ENCODE measurements at regions not wholly inside any gene's neighbourhood (a gene's known extent, or its start where the extent isn't known, plus 50 kb on each side); places are given as distances from the start of the nearest gene placed in this dataset.
"Not testable (repeated sequence)": the region's sequence is repeated elsewhere in the genome, so short reads cannot be mapped to it uniquely, and the experiment has no call there.

DNA sequence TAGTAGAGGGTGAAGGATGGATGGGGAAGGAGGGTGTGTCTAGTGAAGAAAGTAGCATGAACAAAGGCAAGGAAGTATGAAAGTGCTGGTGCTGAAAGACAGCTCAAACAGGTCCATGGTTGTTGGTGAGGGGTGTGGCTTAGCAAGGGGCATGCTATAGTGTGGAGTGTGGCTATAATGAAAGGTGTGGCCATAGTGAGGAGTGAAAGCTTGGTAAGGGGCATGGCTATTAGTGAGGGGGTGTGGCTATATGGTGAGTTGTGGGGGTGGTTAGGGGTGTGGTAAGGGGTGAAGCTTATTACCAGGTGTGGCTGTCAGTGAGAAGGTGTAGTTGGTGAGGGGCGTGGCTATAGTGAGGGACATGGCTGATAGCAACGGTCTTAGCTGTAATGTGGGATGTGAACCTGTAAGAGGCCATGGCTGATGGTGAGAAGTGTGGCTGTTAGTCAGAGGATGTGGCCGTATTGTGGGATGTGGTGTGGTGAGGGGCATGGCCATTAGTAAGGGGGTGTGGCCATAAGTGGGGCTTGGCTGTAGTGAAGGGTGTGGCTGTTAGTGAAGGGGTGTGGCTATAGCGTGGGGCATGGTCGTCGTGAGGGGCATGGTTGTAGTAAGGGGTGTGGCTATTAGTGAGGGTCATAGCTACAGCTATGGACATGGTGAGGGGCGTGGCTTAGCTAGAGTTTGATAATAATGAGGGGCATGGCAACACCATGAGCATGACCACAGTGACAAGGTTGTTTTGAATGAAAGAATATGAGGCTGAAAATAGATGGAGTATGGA, 549.6 kb downstream of the FBXO15 start:
- FAIRE-seq (no peak), DNase-seq (ENCODE audit: extremely low spot score, insufficient read length, low read depth) (no peak)

DNA sequence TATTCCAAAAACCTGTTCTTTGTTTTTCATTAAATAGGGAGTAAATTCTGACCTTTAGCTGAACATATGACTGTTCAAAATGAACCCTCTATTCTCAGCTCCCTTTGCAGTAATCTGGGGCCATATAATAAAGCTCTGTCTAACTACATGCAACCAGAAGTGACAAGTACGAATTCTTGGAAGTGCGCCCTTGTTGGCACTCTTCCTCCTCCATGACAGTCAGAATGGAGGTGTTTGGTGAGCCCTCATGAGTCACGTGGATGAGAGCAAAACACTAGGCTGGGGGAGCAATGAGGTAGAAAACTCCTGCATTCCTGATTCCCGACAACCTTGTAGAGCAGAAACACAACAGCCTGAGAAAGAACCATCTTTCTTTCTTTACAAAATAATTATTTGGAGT, 552.9 kb downstream of the FBXO15 start:
- DNase-seq (ENCODE audit: extremely low spot score, insufficient read length, low read depth) (no peak), FAIRE-seq (no peak)

DNA sequence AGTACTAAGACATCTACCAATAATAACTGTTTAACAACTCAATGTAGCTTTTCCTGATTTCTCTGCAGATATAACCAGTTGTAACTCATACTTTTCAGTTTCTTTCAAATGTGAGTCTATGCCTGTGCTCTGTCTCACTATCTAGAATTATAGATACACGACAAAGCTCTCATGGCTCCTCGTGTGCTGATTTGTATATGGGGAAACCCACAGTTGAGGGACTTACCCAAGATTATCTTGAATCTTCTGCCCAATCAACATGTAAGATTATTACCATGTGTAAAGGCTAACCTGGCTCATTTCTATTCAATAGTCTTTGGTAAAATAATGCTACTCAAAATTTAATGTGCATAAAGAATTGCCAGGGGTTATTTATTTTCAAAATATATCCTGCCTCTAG, 554.4 kb downstream of the FBXO15 start:
- DNase-seq (ENCODE audit: extremely low spot score, insufficient read length, low read depth): no peak
- FAIRE-seq: no peak

DNA sequence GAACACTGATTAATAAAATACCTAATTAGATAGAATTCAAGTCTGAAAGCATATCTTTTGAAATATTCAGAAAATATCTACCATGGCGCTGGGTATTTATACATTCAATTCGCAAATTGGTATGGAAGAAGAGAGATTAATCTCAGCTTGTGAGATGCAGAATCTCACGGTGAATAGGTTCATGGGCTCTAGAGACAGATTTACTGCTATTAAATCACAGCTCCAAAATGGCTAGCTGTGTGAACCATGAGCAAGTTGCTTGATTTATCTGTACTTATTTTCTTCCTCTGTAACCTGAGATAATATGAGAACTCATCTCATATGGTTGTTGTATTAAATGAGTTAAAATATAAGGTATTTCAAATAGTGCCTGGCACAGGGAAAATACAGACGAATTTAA, 556.7 kb downstream of the FBXO15 start:
- no peak for DNase-seq (ENCODE audit: extremely low spot score, insufficient read length, low read depth)
- no peak for FAIRE-seq

DNA sequence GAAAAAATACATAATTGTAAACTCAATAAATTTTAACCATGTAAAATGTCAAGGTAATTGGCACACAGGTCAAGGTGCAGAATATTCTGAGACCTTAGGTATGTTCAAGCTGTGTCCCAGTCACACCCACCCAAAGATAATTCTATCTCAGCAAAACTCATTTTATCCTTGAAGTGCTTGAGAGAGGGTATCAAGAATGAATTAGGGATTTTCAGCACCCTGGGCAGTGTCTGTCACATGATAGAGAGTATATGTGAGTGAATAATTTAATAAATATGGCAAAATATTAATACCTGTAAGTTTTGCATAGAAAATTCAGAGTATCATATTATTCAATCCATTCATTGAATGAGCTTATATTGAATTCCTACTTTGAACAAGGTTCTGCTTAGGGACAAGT, 567.9 kb downstream of the FBXO15 start:
- DNase-seq (ENCODE audit: extremely low spot score, insufficient read length, low read depth) (no peak), FAIRE-seq (no peak)

DNA sequence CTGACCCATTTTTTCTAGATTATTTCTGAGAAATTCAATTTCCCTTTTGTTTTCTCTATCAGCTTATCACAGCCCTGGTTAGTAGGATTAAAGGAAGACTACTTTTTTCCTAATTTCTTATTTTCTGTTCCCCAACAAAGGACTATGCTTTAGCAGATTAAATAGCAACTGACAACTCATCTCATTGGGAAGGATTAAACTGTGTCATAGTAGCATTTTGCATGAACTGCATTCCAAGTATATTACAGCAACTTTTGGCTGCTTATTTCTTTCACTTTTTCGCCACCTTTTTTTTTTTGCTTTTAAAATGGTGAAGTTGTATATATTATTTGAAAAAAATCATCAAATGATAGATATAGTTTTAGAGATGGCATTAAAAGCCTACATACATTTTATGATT, 570.3 kb downstream of the FBXO15 start:
- DNase-seq (ENCODE audit: extremely low spot score, insufficient read length, low read depth): no peak
- no peak for FAIRE-seq

DNA sequence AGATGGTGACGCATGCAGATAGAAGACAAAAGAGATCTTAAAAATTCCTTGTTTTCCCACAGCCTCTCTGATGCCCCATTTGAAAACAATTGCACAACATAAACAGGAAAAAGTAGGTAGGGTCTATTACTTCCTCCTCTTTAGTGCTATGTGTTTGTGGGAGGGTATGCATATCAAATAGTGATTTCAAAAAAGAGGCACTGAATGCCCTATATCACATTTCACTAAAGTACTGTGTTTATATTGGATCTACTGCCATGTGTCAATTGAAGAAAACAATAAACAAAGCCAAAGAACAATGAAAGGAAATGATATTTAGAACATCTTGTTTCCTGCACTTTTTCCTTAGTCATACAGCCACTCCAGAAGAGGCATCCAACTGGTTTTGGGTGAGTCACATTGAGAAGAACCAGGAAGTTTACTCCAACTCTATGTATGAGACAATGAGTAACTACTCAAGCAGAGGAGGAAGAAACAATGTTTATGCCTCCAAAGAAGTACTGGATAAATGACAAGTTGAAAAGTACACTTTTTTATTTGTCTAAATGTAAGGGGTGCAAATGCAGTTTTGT, 583.6 kb downstream of the FBXO15 start:
- no peak for DNase-seq (ENCODE audit: extremely low spot score, insufficient read length, low read depth)
- FAIRE-seq: no peak

DNA sequence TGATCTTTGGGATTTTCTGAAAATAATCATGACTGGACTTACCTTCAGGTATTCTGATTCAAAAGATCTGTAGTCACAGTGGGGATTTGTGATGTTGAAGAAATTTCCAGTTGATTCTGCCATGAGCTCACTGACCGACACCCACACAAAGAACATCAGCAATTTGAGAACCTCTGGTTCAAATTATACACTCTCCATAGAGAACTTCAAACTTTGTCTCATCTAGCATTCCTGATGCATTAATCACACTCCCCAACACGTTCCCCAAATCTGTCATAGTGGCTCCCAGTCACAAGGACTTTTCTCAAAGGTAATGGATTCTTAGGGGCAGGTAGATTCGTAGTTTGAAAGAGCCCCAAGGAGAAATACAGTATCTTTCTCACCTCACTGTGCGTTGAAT, 584.3 kb downstream of the FBXO15 start:
- DNase-seq (ENCODE audit: extremely low spot score, insufficient read length, low read depth): no peak
- no peak for FAIRE-seq

DNA sequence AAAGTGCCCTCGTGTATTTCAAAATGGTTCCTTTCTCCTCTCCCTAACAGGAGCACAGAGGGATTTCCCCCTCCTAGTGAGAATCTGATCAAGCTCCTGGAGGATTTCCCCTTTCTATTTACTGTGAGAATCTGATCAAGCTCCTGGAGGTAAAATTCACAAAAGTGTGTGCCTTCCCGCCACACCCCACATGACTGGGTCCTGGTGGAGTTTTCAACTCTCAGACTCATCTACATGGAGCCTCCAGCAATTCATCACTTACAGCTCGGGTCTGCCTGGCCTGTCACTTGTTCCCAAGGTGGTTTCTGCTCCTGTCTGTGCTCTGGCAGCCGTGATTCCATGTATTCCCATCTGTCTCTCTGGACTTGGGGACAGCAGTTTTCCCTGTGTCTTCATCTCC, 590.7 kb downstream of the FBXO15 start:
- DNase-seq (ENCODE audit: extremely low spot score, insufficient read length, low read depth) (no peak), FAIRE-seq (no peak)

DNA sequence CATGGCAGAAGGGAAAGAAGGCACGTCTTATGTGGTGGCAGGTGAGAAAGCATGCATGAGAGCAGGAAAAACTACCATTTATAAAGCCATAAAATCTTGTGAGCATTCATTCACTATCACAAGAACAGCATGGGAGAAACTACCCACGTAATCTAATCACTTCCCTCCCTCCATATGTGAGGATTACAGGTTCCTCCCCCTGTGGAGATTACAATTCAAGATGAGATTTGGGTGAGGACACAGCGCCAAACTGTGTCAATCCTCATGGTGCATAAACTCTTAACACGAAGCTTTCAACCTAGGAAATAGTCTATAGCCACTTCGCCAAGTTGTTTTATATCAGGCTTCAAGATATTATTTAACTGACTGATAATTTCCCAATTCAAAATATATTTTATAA, 595.5 kb downstream of the FBXO15 start:
- DNase-seq (ENCODE audit: extremely low spot score, insufficient read length, low read depth): no peak
- no peak for FAIRE-seq

DNA sequence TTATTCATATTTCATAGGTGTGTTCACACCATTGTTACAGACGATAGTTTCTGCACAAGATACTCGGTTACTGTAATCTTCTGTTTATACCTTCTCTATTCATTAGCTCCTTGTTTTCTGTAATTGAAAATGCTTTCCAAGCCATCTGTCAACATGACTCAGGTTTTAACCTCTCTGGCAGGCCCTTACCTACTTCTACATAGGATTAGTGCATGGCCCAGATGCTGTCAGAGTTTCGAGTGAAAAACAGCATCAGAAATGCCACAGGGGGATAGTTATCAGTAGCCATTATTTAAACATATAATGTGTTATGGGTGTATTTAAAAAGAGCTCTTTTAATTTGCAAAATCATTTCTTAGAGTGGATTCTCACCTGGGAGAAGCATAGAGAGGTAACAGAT, 596.4 kb downstream of the FBXO15 start:
- no peak for DNase-seq (ENCODE audit: extremely low spot score, insufficient read length, low read depth)
- FAIRE-seq: no peak

DNA sequence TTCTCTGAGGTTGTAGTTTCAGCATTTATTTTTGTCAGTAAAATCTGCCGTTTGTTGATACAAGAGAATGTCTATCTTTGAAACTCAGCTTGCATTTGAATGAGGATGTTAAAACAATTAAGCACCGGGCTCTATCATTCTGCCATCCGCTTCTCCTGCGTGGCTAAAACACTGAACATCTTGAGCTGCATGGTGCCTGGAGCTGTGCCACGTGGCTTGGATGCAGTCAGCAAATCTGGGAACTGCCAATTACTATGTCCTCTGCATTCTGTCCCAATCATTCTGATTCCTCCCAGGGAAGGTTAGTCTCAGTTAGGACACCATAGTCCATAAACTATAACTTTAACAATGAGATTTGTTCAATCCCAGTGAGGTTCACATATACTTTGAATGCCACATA, 598.4 kb downstream of the FBXO15 start:
- FAIRE-seq (no peak), DNase-seq (ENCODE audit: extremely low spot score, insufficient read length, low read depth) (no peak)

DNA sequence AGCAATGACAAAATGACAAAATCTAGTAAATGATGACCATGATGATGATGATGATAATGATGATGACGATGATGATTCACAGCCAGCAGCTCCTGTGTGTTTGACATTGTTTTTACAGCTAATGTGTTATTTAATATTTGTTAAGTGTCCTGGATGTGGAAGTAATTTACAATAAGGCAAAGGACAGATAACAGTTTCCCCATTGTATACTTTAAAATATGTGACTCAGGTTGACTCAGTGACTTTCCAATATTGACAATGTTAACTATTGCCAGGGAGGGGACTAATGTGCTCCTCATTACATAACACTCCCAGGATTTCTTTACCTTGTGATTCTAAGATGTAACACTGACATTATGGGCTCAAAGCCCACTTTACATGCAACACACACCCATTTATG, 602.2 kb downstream of the FBXO15 start:
- no peak for FAIRE-seq
- DNase-seq (ENCODE audit: extremely low spot score, insufficient read length, low read depth): no peak

DNA sequence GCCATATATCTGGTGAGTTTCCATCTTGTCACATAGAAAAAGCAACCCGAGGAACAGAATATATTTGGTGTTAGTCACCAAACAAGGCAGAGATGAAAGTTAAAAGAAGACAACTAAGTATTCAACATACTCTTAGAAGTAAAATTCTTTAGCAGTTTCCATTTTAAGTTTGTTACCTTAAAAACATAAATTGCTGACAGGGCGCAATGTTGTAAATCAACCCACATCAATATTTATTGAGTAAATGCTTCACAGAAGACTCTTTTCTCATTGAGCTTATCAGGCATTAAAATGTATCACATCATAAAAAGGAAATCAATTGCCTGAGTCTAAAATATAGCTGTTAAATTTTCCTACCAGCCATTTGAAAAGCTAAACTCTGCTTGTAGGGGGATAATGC, 603.0 kb downstream of the FBXO15 start:
- no peak for DNase-seq (ENCODE audit: extremely low spot score, insufficient read length, low read depth)
- FAIRE-seq: no peak

DNA sequence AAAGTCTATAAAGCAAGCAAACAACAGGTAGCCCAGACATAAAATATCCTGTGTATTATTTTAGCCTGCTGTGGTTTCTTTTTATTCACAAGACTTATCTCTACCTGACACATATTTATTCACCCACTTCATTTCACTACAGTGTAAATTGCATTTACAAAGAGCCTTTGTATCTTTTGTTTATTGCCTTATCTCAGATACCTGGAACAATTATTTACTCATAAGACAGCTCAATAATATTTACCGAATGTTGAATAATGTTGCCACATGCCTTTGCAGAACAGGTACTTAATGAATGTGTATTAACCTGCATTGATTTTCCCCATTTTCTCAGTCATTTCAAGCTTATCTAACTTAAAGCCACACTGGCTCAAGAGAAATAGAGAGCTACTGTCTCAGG, 603.6 kb downstream of the FBXO15 start:
- no peak for FAIRE-seq
- no peak for DNase-seq (ENCODE audit: extremely low spot score, insufficient read length, low read depth)

DNA sequence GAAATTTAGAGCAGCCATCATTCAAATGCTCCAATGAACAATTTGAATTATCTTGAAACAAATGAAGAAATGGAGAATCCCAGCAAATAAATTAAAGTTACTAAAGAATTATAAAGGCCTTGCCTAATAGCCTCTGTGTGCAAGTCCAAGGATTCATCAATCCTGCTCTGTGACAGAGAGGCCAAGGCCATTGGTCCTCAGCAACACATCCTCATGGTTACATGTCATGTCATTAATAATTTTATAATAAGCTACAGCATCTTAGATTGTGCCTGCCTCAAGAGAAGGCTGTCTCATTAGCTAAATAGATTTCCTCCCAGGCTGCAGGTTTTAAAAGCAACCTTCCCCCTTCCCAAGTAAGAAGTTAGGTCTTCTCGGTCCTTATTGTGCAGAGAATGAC, 611.6 kb downstream of the FBXO15 start:
- FAIRE-seq: no peak
- no peak for DNase-seq (ENCODE audit: extremely low spot score, insufficient read length, low read depth)

DNA sequence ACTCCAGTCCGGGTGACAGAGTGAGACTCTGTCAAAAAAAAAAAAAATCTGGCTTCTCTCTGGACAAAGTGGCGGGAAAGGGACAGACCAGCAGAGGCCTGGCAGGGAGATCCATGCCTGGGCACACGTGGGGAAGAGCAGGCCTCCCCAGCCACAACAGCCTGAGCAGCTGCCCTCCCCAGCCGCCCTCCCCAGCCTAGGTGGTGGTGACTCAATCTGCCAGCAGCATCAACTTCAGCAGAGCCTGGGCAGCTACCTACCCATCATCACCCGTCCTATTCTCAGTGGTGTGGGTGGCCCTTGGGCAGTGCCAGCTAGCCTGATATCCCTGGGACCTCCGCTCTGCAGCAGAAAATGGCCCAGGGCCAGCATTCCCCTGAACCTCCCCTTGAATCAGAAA, 612.4 kb downstream of the FBXO15 start:
- no peak for FAIRE-seq

DNA sequence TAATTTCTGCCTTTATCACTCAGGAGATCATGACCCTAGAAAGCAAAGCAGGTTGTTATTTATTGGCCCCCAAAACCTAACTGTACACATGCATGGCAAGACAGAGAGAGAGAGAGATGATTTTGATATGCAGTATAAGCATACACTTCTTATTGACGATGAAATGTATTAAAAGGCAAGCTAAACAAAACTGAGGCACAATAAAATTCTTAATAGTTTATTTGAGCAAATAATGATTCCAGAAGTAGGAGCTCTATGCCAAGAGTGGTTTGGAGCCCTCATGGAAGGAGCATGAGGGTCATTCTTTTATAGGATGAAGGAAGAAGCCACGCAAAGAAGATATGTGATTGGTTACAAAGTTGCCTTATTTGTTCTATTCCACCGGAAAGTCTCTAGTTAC, 616.0 kb downstream of the FBXO15 start:
- DNase-seq (ENCODE audit: extremely low spot score, insufficient read length, low read depth): no peak
- no peak for FAIRE-seq

More for the DNA sequence above, 612.4 kb downstream of the FBXO15 start:
- no peak for DNase-seq (ENCODE audit: extremely low spot score, insufficient read length, low read depth)

DNA sequence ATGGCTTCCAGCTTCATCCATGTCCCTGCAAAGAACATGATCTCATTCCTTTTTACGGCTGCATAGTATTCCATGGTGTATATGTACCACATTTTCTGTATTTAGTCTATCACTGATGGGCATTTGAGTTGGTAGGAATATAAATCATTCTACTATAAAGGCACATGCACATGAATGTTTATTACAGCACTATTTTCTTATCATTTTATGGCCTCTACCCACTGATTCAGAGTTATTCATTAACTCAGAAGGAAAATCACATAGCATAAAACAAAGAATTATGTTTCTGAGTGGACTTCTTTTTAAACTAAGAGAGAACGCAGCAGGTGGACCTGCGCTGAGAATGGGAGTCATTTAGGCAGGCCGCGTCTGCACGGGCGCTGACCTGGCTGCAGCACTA, 619.6 kb downstream of the FBXO15 start:
- no peak for DNase-seq (ENCODE audit: extremely low spot score, insufficient read length, low read depth)

DNA sequence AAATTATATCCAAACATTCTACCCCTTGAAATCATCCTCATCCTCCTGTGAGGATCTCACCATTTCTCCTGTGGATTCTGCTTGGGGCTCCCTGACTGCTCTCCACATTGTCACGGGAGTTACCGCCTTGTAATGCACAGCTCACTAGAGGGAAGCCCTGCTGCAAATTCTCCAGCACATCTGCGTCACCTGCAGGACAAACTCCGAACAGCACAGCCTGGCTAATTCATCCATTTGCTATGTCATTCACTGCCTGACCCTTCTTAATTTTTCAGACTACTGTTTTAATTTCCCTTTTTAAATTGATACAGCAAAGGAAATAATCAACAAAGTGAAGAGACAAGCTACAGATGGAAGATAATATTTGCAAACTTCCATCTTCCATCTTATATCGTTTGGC, 627.4 kb downstream of the FBXO15 start:
- FAIRE-seq (no peak), DNase-seq (ENCODE audit: extremely low spot score, insufficient read length, low read depth) (no peak)

More for the DNA sequence above, 619.6 kb downstream of the FBXO15 start:
- no peak for FAIRE-seq

DNA sequence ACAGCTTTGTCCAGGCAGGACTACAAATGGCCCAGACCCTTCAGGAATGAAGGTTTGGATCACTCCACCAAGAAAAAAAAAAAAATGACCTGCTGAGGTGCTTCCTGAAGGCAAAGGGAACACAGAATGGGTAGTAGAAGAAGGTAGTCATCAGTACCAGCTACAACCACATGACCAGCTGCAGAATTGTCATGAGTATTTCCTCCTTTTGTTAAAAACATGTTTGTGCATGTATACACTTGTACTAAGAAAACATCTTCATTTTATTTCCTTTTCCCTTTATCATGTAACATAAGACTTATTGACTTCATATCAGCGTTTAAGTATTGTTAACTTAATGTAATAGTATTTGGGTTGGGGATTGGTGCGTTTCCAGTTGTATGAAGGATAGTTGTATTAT, 631.6 kb downstream of the FBXO15 start:
- not testable (repeated sequence) for FAIRE-seq; DNase-seq (ENCODE audit: extremely low spot score, insufficient read length, low read depth)

DNA sequence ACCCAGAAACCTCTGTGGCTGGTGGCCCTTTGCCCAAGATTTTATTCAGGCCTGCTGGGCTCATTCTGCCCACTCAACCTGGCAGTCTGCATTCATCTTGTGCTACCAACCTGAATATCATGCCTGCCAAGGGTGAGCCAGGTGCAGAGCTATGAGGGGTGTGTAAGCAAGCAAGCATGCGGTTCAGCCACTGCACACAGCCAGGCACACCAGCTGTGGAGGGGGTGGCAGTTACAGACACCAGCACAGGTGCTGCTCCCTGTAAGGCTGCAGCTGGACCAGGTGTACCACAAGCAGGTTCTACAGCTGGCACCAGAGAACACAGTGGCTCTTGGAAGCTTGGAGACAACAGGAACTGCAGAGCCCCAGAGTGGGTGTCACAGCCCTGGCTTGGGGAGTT, 633.2 kb downstream of the FBXO15 start:
- no peak for DNase-seq (ENCODE audit: extremely low spot score, insufficient read length, low read depth)

More for the DNA sequence above, 633.2 kb downstream of the FBXO15 start:
- FAIRE-seq: no peak

All from GM18507 (cell line).